ENCODE measurements at regions not wholly inside any gene's neighbourhood (a gene's known extent, or its start where the extent isn't known, plus 50 kb on each side); places are given as distances from the start of the nearest gene placed in this dataset.
"Not testable (repeated sequence)": the region's sequence is repeated elsewhere in the genome, so short reads cannot be mapped to it uniquely, and the experiment has no call there.

DNA sequence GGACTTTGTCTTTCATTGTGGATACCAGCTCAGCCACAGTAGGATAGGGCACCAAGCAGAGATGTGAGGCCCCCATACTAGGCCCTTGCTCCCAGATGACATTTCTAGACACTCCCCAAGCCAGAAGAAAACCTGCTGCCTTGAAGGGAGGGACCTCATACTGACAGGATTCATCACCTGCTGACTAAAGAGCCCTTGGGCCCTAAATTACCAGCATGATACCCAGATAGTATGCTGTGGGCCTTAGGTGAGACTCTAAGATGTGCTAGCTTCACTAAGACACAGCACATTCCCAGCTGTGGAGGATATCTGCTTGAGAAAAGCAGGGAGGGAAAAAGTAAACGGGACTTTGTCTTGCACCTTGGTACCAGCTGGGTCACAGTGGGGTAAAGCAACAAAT, 324.0 kb downstream of the TBL1XR1 start:
- no peak for DNase-seq (ENCODE audit: low read depth in 2 of 3, low spot score in 2 of 3)

DNA sequence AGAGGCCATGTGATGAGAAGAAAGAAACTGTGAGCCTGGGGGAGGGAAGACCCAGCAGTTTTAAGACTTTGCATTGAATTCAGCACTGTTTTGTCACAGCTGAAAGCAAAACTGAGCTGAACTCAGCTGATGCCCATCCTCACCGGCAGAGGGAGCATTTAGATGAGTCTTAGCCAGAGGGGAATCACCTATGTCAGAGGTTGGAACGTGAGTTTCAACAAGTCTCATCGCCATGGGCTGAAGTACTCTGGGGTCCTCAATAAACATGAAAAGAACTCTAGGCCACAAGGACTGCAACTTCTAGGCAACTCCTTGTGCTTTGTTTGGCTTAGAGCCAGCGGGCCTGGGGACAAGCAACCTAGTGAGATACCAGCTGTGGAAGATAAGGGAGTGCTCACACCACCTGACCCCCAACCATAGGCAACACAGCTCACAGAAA, 324.5 kb downstream of the TBL1XR1 start:
- peak in 2 of 3 donors; percentile 44 to 68 for DNase-seq (ENCODE audit: low read depth in 2 of 3, low spot score in 2 of 3)

DNA sequence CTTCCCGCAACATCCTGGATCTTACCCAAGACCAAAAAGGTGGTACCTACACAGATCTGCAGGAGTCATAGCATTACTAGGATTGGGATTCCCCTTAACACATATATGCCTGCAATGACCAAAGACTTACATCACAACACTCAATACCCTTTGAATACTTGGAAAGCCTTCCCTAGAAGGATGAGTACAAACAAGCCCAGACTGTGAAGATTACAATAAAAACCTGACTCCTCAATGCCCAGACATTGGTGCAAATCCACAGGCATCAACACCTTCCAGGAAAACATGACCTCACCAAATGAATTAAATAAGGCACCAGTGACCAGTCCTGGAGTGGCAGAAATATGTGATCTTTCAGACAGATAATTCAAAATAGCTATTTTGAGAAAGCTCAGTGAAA, 326.8 kb downstream of the TBL1XR1 start:
- no peak for DNase-seq (ENCODE audit: low read depth in 2 of 3, low spot score in 2 of 3)

DNA sequence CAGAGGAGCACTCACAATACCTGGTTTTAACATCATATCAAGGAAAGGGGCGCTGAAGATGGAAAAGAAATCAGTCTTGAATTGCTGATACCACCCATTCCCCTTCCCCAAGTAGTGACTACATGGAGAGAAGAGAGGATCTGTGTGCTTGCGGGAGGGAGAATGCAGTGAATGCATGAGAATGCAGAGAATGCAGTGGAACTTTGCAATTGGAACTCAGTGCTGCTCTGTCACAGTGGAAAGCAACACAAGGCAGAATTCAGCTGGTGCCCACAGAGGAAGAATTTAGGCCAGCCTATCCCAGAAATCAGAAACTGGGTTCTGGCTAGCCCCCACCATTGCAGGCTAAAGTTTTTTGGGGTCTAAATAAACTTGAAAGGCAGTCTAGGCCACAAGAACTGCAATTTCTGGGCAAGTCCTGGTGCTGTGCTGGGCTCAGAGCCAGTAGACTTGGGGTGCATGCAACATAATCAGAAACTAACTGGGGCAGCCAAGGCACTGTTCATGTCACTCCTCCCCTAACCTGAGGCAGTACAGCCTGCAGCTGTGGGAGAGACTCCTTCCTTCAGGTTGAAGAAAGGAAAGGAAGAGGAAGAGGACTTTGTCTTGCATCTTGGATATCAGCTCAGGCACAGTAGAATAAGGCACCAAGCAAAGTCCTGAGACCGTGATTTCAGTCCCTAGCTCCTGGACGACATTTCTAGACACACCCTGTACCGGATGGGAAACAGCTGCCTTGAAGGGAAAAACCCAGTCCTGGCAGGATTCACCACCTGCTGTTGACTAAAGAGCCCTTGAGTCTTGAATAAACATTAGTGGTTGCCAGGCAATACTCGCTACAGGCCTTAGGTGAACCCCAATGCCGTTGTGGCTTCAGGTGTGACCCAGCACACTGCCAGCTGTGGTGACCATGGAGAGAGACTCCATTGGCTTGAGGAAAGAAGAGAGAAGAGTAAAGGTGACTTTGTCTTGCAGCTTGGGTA, 329.3 kb downstream of the TBL1XR1 start:
- DNase-seq (ENCODE audit: low read depth in 2 of 3, low spot score in 2 of 3), result no peak

DNA sequence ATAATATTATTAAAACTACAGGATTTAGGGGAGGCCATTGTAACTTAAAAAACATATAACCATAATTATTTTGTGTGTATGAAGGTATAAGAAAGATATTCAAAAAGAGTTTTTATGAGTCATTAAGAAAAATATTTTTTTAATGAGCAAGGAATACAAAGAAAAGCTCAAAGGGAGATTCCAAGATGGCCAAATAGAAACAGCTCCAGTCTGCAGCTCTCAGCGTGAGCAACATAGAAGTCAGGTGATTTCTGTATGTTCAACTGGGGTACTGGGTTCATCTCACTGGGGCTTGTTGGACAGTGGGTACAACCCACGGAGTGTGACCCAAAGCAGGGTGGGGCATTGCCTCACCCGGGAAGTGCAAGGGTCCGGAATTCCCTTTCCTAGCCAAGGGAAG, 336.1 kb downstream of the TBL1XR1 start:
- no peak for DNase-seq (ENCODE audit: low read depth in 2 of 3, low spot score in 2 of 3)

DNA sequence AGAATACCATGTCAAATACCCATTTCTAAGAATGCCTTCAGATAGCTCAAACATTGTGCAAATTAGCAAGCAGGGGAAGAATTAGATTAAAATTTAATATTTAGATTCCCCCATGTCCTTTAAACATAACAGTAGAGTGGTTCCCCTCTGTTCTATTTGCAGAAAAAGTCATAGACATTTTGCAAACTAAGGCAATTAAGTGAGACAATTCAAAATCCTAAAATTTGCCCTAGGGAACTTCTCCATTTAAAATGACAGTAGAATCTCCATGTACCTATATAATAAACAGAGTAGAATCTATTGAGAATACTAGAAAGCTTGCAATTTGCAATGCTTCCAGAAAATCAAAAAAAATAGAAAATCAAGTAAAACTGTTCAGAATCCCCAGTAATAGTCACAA, 340.6 kb downstream of the TBL1XR1 start:
- no peak for DNase-seq (ENCODE audit: low read depth in 2 of 3, low spot score in 2 of 3)

DNA sequence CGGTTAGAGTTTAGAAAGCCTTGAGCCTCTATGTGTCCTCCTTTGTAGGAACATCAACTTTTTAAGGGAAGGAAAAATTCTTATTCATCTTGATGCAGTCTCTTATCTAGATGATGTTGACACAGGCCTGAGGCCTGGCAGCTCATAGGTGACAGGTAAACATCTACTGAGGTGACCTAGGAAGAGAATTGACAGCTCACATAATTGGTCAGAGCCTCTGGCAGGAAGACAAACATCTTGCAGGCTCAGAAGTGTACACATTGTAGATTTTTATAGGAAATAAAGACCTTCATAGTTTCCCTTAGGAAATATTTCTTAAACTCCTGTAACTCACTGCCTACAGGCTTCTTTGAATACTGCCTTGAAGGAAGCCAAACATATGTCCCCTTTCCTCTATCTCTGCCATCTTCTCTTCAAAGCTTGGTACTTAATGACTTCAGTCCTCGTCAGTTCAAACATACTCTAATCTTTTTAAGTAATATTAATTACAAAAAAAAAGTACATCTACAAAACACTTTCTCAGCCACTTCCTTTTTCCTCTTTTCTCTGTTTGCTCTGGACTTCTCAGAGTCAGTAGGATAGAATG, 341.3 kb downstream of the TBL1XR1 start:
- DNase-seq (ENCODE audit: low read depth in 2 of 3, low spot score in 2 of 3), result no peak

DNA sequence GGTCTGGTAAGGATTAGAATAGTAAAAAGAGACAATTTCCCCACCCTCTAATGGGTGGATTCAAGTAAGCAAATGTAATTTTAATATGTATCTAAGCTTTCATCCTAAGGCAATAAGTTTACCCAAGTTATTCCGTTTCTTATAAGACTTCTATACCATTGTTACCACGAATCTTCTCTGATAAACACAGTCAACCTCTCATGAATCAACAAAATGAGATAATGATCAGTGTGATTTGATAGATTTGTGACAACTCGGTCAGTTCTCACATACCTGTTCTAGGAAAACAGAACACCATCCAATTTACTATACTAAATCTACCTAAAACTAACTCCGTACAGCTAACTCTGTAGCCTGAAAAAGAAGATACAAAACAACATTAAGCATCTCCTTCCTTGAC, 342.1 kb downstream of the TBL1XR1 start:
- no peak for DNase-seq (ENCODE audit: low read depth in 2 of 3, low spot score in 2 of 3)

DNA sequence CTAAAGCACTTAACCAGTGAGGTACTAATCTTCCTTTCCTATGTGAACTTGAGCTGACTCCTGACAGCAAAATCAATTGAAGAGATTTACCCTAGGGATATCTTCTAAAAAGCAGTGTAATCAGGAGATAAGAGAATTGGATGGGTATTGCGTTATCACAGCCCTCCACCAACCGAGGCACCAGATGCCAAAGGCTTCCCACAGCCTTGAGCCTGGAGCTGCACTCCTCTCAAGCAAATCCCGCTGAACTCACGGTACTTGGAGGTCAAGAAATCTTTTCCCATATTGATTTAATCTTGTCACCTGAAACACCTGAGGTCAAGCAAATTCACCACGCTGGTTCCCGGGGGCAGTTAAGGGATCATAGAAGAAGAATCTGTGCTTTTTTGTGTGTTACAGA, 346.8 kb downstream of the TBL1XR1 start:
- DNase-seq (ENCODE audit: low read depth in 2 of 3, low spot score in 2 of 3), result no peak

DNA sequence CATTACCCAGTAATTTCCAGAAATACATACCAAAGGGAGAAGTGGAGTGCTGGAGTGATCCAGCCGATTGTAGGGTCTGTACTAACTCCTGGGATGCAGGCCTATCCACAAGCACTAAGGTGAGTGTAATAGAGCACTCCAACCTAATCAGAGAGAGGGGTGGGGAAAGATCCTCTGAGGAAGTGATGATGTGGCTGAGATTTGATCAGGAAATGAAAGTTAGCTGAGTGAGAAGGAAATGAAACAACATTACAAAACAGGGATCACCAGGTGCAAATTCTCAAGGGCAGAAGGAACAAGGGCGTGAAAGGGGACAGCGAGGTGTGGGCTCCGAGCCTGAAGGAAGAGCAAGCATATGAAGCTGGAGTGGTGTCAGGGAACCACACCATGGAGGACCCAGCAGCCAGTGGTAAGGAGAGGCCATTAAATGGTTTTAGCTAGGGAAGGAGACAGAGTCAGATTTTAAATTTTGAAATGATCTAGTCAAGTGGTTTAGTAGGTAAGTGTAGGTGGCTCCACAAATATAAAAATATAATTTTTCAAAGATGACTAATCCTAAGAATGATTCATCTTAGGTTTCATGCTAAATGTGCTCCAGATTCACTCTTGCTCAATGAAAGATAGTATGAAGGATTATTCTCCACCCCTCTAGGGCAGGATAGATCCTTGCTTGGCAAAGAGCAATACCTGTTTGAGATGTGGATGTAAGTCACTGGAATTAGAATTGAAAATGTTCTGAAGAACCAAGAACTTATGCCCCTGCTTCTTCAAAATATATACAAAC, 348.7 kb downstream of the TBL1XR1 start:
- DNase-seq (ENCODE audit: low read depth in 2 of 3, low spot score in 2 of 3), result no peak

DNA sequence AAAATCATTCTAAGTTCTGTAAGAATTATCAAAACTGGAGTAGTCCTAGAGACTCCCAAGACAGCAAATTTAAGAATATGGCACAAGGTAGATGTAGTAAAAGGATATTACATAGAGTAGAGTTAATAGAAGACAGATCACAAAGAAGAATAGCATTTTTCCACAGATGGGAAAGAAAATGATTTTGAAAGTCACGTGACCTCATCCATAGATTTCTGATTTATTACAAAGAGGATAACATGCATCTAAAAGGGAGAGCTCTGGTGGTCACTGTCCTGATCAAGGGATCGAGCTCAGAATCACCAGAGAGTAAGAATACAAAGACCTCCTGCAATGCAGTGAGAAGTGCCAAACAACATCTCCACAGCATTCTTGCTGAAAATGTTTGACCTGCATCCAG, 354.4 kb downstream of the TBL1XR1 start:
- DNase-seq (ENCODE audit: low read depth in 2 of 3, low spot score in 2 of 3), result no peak

DNA sequence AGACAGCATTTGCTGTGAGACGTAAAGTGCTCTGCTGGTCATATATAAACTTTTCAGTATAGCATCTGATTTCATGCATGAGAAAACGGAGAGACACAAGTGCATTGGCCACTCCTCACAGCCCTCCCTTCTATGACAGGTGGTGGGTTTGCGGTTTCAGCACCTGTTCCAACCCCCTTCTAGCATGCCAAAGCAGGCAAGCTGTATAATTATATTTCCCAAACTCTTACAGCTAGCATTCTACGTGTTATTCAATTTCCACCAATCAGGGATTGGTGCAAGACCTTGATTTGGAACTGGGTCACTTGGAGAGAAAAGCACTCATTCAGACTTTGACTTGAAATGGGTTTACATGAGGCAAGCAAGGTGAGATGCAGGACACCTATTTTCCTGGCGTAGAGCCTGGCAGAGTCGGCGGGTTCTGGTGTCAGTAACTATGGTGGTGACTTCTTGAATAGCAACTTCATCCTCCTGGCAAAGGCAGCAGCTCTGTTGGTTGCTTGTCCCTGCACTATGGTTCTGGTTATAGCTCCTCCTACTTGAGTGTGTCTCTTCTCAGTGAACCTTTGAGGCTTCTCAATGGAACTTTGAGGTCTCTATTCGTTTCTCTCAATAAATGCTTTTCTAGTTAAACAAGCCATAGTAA, 356.5 kb downstream of the TBL1XR1 start:
- DNase-seq (ENCODE audit: low read depth in 2 of 3, low spot score in 2 of 3), result no peak

DNA sequence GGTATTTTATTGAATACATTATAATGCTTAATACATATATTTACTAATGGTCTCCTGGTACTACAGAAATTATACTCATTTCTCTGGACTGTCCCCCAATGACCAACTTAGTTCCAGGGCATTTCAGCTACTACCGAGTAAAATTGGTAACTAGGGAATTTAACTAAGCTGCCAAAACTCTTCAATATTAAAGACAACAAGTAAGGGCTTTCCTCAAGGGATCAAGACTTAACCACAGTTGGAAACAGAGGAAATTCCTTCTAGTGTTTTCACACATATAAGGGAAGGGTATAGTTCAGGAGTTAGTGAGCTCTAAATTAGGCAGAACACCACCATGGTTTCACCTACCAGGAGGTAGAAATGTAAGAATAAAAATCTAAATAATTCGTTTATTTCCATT, 357.4 kb downstream of the TBL1XR1 start:
- DNase-seq (ENCODE audit: low read depth in 2 of 3, low spot score in 2 of 3), result no peak

DNA sequence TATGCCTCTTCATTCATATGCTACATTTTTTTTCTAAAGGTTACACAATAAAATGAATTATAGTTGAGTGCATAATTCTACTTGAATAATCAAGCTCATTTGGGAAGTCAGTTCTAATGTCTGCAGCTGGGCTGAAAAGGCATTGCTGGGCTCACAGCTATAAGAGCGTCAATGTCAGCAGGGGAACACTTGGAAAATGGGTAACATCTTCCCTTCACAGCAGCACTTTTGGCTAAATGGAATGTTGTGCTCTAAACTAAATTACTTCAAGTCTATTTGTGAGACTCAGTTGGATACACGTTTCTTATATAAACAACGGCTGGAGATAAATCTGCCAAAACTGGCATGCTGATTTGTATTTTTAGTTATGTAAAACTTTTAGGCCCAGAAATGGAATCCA, 357.8 kb downstream of the TBL1XR1 start:
- DNase-seq (ENCODE audit: low read depth in 2 of 3, low spot score in 2 of 3), result no peak

DNA sequence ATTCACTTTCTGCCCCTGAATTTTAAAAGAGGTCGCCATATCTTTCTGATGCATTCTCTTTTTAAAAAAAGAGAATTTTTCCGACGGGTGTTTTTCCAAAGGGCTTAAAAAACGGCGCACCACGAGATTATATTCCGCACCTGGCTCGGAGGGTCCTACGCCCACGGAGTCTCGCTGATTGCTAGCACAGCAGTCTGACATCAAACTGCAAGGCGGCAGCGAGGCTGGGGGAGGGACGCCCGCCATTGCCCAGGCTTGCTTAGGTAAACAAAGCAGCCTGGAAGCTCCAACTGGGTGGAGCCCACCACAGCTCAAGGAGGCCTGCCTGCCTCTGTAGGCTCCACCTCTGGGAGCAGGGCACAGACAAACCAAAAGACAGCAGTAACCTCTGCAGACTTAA, 370.0 kb downstream of the TBL1XR1 start:
- DNase-seq (ENCODE audit: low read depth in 2 of 3, low spot score in 2 of 3), result not testable (repeated sequence)

DNA sequence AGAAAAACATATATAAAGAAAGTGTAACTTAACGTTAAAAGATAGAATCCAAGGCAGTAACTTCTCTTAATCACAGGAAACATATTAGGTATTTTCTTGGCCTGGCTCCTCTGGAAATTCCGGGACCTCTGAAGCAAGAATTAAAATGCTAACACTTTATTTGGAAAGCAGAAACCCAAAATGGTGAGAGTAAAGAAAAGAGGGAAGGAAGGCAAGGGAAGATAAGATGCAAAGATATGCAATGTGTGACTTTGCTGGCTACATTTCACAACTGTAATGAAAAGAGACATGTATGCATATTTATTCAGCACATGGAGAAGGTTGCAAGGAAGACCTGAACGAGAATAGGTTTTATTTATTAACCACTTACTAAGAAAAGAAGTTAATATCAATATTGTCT, 372.5 kb downstream of the TBL1XR1 start:
- DNase-seq (ENCODE audit: low read depth in 2 of 3, low spot score in 2 of 3), result peak in 2 of 3 donors; percentile 47 to 58

DNA sequence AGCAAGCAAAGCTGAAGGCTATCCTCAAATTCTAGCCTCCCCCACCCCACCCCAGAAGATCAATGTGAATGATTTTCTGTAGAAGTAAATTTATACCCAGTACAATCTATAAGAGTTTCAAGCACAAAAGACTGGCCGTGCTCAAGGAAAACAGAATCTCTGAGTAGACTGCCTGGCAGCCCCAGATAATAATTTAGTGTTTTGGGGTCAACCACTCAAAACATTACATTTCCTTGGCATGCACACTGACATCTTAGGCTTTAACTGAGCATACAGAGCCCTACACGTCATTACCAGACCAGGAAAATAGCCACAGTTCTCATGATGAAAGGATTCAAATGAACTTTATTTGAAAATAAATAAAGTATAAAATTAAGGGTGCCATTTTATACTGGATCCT, 376.5 kb downstream of the TBL1XR1 start:
- peak in 1 of 3 donors; percentile 13 for DNase-seq (ENCODE audit: low read depth in 2 of 3, low spot score in 2 of 3)

DNA sequence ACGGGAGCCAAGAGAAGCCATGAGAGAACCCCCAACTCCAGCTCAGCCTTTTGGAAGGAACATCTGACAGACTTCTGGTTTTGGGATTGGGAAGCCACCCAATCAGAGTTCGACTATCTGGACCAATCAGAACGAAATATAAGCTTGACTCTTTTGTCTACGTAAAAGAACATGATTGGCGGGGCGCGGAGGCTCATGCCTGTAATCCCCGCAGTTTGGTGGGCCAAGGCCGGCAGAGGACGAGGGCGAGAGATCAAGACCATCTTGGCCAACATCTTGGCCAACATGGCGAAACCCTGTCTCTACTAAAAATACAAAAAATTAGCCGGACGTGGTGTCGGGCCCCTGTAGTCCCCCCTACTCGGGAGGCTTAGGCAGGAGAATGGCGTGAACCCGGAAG, 380.3 kb downstream of the TBL1XR1 start:
- DNase-seq (ENCODE audit: low read depth in 2 of 3, low spot score in 2 of 3), result no peak

DNA sequence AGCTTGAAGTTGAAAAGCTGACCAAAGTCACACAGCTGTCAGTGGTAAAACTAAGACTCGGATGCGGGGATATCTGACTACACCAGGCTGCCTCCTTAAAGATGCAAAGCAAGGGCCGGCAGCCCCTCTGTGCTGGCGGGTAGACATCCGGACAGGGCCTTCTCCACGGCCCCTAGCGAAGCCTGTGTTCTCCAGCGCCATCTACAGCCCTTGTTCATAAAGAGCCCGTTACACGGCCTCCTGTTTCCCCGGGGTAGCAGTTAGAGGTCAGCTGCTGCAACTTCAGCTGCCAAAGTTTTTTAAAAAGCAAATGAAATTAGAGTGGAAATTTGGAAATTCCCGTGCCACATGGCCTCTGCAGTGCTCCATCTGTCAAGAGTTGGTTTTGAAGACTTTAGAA, 383.0 kb downstream of the TBL1XR1 start:
- peak in 2 of 3 donors; percentile 67 to 73 for DNase-seq (ENCODE audit: low read depth in 2 of 3, low spot score in 2 of 3)

DNA sequence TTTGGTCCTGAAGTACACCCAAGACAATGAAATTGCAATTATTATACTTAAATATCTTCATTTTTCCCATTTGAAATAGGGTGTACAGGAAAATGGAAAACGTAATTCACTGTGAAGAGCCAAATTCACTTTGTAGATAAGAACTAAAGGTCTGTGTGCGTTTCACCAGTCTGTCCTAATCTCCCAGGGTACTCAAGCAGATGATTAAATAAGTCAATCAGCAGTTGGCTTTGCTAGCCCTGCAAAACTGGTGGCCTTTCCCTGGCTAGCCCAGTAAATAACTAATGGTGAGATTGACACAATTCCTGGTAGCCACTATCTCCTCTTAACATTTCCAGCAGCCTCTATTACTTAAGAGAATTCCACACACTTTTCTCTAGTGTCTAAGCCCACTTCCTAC, 389.3 kb downstream of the TBL1XR1 start:
- no peak for DNase-seq (ENCODE audit: low read depth in 2 of 3, low spot score in 2 of 3)

DNA sequence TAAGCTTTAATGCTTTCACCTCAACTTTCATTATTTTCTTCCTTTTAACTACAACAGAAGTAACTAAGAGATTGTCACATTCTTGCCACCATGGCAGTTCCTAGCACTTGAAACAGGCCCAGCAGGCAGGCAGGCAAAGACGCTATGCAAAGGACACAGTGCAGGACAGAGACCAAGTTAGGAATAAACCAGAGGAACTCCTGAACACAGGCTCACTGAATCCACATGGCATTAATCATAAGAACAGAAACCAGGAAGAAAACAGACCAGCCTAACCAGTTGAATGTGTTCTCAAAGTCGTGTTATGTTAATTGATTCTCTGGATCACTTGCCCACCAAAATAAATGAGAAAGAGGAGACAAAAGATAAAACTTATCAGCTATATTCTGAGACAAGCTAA, 397.6 kb downstream of the TBL1XR1 start:
- DNase-seq (ENCODE audit: low read depth in 2 of 3, low spot score in 2 of 3), result no peak

Data from hematopoietic multipotent progenitor cell (in vitro differentiated cells).